ACHN (cell line): ENCODE measurements at regions not wholly inside any gene's neighbourhood (a gene's known extent, or its start where the extent isn't known, plus 50 kb on each side); places are given as distances from the start of the nearest gene placed in this dataset.

Source experiments
- DNase-seq: peaks from one replicate; pipeline ENCODE4 v3.0.0-alpha.2; 2015
- in situ Hi-C: cut with HindIII; loops from 2 replicates; pipeline ENCODE4 v1.10.0; 2017; ENCODE audit warnings: low sequenced_read_pairs, low pct_ligation_motif_present, low pct_unique_long_range_greater_than_20kb

DNA sequence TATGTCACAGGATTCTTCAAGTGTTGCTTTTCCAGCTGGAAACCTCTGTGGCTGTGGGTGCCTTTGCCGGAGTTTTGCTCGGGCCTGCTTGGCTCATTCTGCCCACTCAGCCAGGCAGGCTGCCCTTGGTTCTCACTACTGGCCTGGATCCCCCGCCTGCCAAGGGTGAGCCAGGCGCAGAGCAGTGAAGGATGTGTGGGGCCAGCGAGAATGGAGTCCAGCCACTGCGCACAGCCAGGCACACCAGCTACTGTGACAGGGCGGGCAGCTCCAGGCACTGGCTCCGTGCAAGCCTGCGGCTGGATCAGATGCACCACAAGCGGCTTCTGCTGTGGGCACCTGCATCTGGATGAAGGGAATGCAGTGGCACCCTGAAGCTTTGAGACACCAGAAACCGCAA is 257.1 kb downstream of the RPRM start:
- in situ Hi-C loops: no loop called here
- DNase-seq: no peak

DNA sequence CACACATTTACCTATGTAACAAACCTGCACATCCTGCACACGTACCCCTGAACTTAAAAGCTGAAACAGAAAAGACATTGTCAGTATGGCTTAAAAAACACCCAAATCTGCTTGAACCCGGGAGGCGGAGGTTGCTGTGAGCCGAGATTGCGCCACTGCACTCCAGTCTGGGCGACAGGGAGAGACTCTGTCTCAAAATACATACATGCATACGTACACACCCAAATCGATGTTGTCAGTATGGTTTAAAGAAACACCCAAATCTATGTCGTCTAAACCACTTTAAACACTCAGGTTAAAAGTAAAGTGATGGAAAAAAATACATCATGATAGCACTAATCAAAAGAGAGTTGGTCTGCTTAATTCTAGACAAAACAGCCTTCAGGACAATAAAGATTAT is 257.5 kb downstream of the RPRM start:
- DNase-seq: no peak
- in situ Hi-C loops: no loop called here

DNA sequence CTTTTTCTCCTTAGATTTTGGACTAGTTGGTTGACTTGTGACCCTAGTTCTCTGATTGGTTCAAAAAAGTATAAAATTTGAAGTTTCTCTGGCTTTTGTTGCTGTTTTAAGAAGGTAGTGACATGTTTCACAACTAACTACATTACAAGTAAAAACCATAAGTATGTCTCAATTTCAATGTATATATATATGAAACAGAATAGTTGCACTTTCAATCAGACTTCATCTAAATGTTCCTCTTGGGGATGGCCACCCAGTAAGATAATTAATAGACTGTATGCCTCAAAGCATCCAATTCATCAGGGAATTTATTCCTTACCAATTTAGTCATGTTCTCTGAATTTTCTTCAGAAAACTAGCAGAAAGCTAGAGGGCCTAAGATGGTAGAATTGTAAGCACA is 259.7 kb downstream of the RPRM start:
- no peak for DNase-seq
- in situ Hi-C loops: no loop called here

DNA sequence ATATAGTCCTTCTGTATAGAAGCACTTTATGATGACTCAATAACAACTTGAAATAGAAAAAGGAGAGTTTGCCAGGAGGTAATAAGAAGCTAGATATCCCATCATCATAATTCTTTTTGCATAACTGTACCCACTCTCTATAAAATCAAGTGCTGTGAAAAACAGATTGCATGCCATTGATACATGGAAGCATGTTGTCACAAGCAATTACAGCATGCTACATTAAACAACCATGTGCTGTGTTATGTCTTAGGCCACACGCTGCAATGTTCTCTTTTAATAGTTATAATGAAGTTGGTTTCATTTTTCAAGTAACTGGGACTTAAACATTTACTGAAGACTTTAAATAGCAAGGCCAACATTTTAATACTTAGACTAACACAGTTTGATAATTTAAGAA is 264.2 kb downstream of the RPRM start:
- in situ Hi-C loops: no loop called here
- no peak for DNase-seq

DNA sequence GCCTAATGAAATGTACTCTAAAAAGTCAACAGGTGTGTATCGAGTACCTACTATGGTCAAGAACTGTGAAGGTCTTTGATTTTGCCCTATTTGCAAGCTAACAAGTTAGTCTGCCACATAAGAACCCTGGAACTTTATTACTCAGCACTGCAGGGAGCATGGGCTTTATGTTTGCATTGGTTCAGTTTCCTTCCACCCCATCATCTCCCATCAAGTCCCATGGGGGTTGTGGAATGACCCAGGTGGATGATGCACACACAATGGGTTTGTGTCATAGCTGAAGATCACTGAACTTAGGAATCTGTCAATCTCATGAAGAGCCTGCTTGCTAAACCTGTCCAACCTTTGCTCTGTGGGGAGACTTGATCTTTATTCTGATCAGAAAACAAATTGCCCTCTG is 265.5 kb downstream of the RPRM start:
- no peak for DNase-seq
- in situ Hi-C loops: no loop called here

DNA sequence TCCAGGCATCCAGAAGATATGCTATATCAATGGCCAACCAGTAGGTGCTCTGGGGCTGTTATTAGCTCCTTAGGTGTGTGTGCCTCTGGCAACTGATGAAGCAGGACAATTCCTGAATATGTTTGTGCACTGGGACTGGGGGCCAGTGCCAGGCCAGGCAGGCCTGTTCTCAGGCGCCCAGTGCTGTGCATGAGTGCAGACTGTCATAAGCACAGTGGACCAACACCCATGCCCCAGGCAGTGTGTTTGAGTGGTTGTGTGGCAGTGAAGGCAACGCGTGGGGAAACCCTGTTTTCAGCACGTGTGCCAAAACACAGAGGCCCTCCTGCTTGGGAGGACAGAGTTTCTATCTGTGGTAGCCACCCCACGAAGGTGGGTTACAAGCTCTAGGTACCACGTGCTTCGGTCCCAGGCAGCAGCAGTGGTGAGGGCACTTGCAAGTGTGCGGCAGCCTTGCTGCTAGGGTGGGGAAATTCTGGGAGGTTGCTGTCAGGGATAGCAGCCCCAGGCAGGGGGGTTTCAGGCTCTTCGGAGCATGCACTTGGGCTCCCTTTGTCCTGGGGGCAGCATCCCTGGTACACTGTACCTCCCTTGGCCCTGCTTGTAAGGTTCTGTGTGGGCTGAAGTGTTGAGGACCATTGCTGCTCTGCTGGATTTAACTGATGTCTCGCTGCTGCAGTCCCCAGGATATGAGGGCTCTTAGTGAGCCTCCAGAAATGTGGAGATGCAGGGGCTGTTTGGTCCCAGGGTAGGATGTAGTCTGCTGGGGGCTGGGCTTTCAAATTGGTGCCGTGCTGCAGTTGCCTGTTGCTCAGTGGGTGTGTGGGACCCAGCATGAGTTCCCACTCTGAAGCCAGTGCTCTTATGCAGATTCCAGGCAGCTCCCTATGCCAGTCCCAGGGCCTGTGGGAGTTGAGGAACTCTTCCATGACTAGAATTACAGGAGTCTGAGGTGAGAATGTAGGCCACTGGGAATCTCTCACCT is 280.9 kb downstream of the RPRM start:
- in situ Hi-C loops: no loop called here
- no peak for DNase-seq

DNA sequence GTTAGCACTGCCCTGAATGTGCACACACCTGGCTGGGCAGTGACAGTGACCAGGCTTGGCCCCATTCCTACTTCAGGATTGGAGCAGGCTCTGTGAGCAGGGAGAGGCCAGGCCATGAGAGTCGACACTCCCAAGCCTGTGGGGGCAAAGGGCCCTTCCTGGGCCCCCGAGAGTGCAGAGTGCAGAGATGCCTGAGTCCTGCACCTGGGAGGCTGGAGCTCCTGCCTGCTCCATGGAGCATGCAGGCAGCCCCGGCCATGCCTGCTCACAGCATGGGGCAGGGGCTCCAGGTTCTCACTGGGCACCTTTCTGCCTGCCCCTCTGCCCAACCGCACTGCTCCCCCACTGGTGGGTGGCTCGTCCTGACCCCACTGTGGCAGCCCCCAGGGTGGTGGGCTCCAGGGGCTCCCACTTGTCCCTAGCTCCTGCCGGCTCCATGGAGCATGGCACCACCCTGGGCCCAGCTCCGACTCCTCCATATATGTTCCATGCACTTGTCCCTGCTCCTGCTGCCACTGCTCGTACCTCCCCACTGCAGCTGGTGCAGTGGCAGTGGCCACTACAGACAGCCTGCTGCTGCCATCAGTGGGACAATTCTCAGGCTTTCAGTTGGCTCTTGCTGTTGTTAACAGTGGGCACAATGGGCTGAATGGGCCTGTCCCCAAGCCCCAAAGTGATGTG is 282.0 kb downstream of the RPRM start:
- no peak for DNase-seq
- in situ Hi-C loops: no loop called here

DNA sequence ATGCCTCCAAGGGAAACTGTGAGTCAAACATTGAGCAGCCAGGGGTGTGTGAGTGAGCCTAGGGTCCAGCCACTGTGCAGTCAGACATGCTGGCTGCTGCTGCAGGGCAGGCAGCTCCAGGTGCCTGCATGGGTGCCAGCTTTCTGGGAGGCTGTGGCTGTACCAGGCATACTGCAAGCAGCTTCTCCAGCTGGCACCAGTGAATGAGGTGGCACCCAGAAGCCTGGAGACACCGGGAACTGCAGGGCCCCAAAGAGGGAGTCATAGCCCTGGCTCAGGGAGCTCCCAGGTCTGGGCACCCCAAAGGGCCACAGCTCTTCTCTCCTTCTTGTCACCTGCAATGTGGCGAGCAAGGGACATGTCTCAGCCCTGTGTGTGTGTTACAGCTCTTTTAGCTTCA is 283.2 kb downstream of the RPRM start:
- in situ Hi-C loops: no loop called here
- DNase-seq: no peak

DNA sequence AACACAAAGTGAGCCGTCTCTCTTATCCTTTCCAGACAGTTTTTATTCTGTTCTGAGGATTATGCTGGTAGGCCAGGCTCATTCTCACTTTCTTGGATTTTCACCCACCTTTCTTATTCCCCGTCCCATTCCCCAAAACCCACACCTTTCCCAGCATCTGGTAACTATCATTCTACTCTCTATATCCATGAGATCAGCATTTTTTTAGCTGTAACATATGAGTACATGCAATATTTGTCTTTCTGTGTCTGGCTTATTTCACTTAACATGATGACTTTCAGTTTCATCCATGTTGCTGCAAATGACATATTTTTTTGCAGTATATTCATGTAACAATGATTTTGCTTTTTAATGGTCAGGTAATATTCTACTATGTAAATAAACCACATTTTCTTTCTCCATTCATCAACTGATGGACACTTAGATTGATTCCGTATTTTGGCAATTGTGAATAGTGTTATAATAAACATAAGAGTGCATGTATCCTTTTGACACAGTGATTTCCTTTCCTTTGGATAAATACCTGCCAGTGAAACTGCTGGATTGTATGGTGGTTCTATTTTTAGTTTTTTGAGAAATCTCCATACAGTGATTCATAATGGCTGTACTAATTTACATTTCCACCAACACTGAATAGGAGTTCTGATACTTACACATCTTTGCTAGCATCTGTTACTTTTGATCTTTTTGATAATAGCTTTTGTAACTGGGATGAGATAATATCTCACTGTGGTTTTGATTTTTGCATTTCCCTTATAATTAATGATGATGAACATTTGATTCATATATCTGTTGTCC is 289.3 kb downstream of the RPRM start:
- in situ Hi-C loops: no loop called here
- DNase-seq: no peak

DNA sequence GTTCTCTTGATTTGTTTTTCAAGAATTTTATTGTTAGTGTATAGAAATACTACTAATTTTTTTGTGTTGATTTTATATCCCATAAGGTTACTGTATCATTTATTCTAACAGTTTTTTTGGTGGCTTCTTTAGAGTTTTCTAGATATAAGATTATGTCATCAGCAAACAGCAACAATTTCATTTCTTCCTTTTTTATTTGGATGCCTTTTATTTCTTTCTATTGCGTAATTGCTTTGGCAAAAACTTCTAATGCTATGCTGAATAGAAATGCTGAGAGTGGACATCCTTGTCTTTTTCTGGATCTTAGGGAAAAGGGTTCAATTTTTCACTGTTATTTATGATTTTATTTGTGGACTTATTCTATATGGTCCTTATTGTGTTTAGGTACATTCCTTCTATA is 298.8 kb downstream of the RPRM start:
- no peak for DNase-seq
- in situ Hi-C loops: no loop called here

DNA sequence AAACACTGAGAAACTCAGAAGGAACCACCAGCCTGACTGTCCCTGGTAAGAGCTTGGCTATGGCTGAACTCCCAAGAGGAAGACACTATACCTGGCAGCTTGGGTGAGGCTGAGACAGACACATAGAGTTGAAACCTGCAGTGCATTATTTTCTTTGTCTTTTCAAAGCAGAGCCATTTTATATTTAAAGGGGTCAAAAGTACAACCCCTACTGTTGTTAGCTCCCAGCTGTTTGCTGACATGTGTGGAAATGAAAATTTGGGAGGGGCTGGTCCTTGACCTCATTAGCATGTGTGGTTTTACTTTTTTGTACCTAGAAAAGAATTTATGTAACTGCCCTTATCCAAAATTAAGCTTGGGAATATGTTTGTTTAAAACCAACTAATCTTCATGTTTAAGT is 309.0 kb downstream of the RPRM start:
- in situ Hi-C loops: no loop called here
- no peak for DNase-seq

DNA sequence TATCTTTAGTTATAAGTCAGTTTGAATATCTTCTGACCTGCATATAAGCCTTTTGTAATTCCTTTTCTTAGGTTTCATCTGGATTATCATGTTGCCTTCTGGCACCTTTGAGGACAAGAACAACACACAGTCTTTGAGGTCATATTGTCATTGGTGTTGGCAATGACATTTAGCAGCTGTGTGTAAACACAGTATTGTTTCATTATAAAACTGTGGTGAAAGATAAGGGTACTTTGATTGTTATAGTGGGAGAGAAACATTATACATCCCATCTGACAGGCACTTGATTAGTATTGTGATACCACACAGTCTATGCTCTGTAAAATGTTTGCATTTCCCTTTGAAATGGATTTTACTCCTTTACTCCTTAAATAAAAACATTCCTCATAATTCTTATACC is 313.5 kb downstream of the RPRM start:
- in situ Hi-C loops: no loop called here
- no peak for DNase-seq

DNA sequence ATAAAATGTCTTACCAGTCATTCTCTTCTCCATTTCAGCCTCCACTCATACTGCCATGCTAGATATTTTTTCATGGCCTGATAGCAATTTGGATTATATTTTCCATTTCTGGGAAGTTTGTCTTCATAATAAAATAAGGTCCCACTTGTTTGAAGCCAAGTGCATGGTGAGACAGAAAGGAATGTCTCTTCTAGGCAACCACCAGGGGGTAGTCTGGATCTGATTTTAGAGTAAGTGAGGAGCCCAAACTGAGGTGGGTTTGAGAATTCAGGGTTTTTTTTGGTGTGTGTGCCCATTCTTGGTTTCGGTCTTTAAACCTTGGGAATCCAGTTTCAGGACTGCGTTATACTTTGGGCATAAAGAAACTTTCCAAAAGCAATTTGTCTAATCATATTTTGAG is 315.5 kb downstream of the RPRM start:
- in situ Hi-C loops: no loop called here
- peak; percentile 48 for DNase-seq

DNA sequence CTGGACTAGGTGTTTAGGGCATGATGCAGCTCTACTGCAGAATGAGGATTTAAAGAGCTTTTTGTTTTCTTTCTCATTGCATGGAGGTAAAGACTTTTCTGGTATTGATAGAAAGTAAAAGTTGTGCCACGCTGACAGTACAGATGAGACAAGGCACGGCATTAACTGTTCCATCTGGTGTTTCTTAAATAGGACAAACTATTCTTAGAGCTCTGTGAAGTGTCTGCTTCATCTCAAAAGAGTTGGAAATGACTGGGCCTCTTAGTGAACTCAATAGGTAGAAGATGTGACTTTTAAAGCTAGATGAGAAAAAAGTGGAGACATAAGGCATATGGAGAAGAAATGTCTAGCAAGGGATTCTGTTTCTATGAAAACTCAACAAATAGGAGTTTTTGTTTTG is 321.8 kb downstream of the RPRM start:
- in situ Hi-C loops: no loop called here
- DNase-seq: no peak

DNA sequence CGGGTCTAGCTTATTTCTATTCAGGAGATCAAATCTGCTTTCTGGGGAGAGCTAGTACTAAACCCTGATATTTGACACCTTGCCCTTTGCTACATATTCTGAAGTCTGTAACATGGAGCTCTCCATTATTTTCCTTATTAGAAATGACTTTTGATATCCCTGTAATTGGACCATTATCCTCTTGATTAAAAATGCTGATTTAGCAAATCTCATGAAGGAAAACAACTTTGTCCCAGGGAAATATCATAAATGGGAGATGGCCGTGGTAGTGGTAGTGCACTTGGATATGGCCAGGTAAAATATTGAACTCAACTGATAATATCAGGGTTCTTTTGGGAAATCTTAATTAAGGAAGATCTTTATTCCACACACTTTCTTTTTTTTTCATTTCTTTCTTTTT is 326.5 kb downstream of the RPRM start:
- in situ Hi-C loops: no loop called here
- DNase-seq: no peak

DNA sequence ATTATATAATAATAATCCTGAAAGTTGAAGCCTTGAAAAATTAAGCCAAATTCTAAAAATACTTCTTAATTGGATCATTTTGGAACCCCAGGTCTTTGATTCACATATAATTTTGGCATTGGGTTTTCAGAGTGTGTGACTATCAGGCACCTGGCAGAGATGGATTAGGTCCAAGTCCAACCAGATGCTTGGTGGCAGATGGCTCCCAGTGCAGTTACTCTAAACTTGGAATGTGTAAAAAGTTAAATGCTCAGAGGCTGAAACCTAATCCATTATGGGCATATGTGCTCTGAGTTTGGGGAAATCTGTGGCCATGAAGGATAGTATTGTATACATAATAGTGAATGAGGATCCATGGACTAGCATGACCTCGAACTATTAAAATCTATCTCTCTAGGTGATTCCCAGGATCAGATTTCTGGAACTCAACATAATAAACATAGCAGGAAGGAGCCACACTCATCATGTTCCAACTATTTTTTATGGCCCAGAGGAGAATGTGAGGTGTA is 333.0 kb downstream of the RPRM start:
- DNase-seq: no peak
- in situ Hi-C loops: no loop called here

DNA sequence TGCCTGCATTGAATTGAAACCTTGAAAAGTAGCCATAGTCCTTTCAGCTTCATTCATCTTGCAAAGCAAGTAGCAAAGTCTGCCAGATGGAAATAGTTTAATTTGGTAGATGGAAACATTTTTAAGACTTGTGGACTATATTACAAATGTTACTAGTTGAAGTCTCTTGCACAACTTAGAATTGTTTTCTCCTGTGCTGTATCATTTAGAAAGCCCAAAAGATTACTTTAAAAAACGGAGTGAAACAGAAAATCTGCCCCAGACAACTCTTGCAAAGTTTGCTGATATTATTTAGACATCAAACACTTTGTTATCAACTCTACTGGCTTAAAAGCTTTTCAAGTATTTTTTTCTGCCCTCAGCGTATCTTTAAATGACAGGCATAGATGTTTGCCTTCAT is 335.0 kb downstream of the RPRM start:
- in situ Hi-C loops: no loop called here
- no peak for DNase-seq

DNA sequence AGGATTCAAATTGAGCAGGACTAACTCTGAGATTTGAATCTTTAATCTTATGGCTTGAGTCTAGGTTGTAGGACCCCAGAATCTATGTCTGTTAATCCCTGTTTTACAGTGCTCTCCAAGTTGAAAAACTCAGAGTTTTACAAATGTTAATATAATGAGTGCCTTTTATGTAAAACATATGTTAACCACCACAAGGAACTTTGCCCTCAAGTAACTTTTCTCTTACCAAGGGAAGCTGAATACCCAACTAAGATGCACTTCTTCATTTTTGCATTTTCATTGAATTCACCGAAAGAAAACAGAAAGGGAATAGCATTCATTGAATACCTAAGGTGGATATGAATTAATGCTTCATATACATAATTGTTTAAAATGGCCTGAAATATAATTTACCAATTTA is 338.1 kb downstream of the RPRM start:
- no peak for DNase-seq

More for the DNA sequence above, 338.1 kb downstream of the RPRM start:
- in situ Hi-C loops: no loop called here
